RPMI8226 (cell line): ENCODE measurements at regions not wholly inside any gene's neighbourhood (a gene's known extent, or its start where the extent isn't known, plus 50 kb on each side); places are given as distances from the start of the nearest gene placed in this dataset.
A peak's percentile ranks its signal among the peaks of the same experiment; 100 is the strongest.

ENCODE experiments used
- DNase-seq: peaks from one replicate; pipeline ENCODE4 v3.0.0-alpha.2; 2015

- no peak for DNase-seq
These were observed 86.3 kb upstream of the STEAP1B start for GRCh38 chr7:22586101-22586785.

DNA sequence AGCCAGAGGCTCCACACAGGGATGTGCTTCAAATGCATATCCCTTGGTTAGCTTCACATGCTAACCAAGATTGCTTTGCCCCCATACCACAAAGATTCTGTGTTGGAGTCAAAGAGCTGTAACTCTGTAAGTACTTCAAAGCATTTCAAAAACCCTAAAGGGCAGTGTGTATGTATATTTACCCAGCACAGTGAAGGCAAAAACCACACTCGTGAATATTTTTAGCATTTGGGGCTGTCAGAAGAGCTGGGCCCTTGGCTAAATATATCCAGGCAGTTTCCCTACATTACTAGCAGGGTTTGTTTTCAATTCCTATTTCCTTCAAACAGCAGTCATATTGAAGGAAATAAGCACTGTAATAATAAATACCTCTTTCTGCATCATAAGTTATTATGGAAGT lies 84.2 kb upstream of the STEAP1B start:
- peak; percentile 45 for DNase-seq

DNA sequence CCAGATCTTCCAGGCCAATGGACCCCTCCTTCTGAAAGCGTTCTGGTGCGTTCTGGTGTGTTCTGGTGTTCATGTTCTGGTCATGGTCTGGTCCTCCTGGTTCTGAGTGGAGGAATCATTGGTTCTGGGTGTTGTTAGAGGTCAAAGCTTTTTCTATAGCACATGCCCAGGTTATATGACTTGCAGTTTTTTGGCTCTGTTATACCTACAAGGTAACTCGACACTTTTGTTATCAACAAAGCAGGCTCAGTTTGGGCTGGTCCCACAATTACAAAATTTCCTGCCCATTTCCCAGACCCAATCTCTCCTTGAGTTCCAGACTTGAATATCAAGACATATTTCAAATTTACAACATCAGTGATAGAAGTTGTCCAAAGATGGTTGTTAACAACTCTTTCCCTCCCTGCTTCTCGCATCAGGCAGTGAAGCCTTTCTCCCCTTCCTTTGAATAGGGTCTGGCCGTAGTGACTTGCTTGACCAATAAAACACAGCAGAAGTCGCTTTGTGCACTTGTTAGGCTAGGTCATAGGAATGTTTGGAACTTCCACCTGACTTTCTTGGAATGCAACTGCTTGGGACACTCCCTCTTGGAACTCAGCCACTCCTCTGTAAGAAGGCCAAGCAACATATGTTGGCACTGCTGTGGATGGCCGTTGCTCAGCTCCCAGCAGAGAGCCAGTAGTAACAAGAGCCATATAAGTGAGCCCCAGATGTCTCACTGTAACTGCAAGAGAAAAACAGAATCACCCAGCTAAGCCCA lies 83.1 kb upstream of the STEAP1B start:
- no peak for DNase-seq

DNA sequence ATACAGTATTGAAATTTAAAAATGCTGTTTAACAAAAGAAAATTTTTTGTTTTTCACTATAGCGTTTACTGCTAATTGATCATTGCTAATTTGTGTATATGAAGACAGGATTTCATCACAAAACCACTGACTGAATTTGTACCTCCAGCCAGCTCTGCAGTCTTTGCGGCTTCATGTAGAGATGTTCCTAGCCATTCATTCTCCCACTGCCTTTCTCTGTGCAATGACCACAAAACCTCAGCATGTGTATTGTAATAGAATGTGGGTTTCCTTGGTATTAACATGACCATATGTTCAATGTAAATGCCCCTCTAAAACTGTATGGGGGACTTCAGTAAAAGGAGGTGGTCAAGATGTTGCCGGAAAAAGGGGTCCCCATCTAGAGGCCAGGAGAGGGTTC lies 81.1 kb upstream of the STEAP1B start:
- no peak for DNase-seq

- DNase-seq, result peak; percentile 31
These were observed 80.0 kb upstream of the STEAP1B start for GRCh38 chr7:22579961-22580360.

DNA sequence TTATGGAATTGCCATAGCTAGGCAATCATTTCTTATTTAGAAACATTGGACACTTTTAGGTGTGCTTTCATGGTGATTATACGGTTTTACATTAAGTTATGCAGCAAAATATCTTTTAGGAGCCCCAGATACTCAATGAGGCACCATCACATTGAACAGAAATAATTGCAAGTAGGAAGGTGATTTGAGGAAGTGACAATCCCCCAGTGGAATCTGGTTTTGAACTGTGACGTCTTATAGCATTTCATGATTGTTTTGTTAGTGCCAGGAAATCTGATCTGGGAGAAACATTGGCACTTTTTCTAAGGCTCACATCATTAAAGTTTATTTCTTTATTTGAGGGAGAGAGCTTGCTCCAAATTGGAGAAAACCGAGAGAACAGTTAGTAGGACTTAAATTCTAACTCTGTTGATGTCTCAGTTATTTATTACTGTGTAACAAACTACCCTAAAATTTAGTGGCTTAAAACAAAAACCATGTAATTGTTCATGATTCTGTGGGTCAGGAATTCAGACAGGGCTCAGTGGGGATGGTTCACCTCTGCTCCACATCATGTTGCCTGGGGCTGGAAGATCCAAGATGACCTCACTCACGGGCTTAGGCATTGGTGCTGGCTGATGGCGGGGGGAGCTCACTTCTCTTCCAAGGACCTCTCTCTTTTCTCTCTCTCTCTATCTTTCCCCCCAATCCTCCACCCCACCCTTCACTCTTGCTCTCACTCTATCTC lies 78.2 kb upstream of the STEAP1B start:
- DNase-seq, result no peak

GRCh38 chr7:22577470-22578001 lies 77.5 kb upstream of the STEAP1B start:
- no peak for DNase-seq

- DNase-seq, result no peak
These were observed 76.9 kb upstream of the STEAP1B start for GRCh38 chr7:22576612-22577469.

GRCh38 chr7:22574754-22575520 lies 74.9 kb upstream of the STEAP1B start:
- no peak for DNase-seq

GRCh38 chr7:22572937-22573336 lies 72.9 kb upstream of the STEAP1B start:
- DNase-seq, result no peak

- no peak for DNase-seq
These were observed 72.3 kb upstream of the STEAP1B start for GRCh38 chr7:22572292-22572691.

DNA sequence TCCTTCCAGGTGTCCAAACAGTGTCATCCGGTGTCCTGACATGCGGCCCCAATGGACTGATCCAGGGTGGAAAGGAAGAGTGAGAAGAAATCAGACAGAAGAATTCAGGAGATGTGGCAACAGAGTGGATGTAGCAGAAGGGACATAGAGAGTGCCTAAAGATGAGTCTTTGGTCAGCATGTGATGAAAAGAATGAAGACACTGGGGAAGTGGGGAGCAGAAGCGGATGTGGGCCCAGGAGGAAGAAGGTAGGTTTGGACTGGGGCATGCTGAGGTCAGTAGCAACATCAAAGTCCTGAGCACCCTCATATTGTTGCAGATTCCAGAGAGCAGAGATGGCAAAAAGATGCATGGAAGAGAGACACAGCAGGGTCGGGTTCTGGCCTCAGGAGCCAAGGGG lies 71.8 kb upstream of the STEAP1B start:
- no peak for DNase-seq

DNA sequence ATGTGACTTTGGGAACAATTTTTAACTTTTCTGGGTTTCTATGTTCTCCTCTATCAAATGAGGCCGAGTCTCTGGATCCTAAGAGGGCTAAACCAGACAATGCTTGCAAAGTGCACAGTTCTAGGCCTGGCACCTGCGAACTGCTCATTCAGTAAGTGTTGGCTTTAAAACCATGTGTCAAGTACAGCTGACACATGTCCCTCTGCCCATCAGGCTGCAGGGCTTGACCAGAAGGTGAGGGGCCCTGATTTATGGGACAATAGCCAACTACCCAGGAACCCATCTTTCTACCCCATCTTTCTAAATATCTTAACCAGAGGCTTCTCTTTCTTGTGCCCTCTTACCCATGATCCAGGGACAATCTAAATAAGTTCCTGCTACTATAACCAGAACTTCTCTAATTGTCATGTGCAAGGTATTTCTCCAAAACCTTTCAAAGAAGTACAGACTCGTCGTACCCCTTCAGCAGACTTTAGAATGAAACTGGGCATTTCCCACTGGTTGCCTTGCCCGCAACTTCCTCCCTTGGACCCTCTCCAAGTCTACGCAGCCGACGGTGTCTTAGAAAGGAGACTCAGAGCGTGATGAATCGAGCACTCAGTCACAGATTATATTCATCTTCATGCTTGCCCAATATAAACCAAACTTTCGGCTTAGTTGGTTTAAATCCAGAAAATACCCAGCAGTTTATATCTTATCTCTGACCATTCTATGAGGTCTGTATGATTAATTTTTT lies 69.8 kb upstream of the STEAP1B start:
- DNase-seq, result peak; percentile 84

- DNase-seq, result no peak
These were observed 66.6 kb upstream of the STEAP1B start for GRCh38 chr7:22566592-22566991.

DNA sequence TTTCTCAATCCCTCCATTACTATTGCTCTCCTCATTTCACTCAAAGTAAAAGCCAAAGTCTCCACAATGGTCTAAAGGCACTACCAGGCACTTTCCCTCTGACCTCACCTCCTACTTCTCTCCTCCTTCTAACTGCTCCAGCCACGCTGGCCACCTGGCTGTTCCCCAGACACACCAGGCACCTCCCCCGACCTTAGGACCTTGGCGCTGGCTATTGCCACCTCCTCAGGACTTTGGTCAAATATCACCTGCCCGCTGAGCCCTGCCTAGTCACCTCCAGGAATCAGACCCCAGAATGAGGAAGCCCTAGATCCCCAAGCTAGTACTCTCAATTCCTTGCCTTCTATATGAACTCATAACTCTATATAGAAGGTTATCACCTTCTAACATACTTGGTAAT lies 66.2 kb upstream of the STEAP1B start:
- DNase-seq, result no peak

DNA sequence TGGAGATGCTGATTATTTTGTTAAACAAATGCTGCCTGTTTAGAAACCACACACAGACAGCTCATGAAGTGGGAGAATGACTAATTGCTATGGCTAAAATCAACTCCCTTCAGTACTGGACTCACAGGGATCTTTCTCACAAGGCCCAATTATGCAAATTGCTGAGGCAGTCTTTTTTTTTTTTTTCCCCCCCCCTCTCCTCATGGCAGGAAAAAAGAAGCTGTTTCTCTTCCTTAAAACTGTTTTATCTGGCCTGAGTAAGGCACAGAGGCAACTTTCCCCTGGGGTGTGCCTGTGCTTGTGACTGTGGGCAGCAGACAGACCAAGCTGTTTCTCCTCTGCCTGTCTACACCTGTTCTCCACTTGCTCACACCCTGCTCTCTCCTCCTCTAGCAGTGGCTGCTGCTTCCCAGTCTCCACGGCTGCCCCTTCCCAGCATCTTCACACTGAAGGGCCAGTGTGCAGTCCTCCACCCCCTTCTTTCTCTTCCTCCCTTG lies 65.4 kb upstream of the STEAP1B start:
- DNase-seq, result peak; percentile 52

GRCh38 chr7:22564511-22565045 lies 64.6 kb upstream of the STEAP1B start:
- peak; percentile 47 for DNase-seq

DNA sequence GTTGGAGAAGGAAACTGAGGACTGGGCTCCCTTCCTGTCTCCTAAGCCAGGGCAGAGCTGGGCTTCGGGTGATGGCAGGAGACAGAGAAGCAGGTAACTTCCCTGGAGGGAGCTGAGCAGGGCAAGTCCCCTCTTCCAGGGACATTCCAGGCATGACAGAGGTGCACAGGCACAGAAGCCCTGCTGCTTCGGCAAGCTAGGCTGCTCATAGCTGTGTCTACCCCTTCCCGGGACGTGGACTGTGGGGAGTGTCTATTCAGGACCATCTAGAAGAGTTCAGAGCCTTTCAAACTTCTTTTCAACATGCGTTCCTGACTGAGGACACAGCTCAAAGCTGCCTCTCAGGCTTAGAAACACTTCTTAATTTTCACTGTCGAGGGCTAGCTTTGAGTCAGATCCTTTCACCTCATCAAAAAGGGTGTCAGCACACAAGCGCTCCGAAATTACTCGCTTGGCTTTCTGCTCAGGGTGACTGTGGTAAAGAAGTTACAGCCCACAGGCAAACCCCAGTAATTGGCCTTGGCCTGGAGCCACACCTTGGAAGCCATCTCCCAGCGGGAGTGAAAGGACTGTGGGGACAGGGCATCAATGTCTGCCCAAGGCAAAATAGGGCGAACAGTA lies 63.7 kb upstream of the STEAP1B start:
- no peak for DNase-seq

GRCh38 chr7:22563032-22563501 lies 63.1 kb upstream of the STEAP1B start:
- peak; percentile 27 for DNase-seq
